D721Med (cell line): ENCODE measurements at regions not wholly inside any gene's neighbourhood (a gene's known extent, or its start where the extent isn't known, plus 50 kb on each side); places are given as distances from the start of the nearest gene placed in this dataset.
"Not testable (repeated sequence)": the region's sequence is repeated elsewhere in the genome, so short reads cannot be mapped to it uniquely, and the experiment has no call there.

ENCODE experiments used
- DNase-seq: peaks from one replicate; pipeline ENCODE4 v3.0.0; 2011; ENCODE audit warnings: low spot score; ENCODE audit not compliant: insufficient read length
- FAIRE-seq: peaks from 2 replicates; lab custom pipeline; 2011; peaks lifted over from hg19 to GRCh38; lab: Jason Lieb, UNC
- TF ChIP-seq, protein P1 (sequence below): IDR thresholded peaks from 2 replicates; pipeline ENCODE4 v1.5.1; 2012; ENCODE audit warnings: mild to moderate bottlenecking, control low read depth; ENCODE audit not compliant: insufficient read depth; ENCODE audit errors: missing control alignments

DNA sequence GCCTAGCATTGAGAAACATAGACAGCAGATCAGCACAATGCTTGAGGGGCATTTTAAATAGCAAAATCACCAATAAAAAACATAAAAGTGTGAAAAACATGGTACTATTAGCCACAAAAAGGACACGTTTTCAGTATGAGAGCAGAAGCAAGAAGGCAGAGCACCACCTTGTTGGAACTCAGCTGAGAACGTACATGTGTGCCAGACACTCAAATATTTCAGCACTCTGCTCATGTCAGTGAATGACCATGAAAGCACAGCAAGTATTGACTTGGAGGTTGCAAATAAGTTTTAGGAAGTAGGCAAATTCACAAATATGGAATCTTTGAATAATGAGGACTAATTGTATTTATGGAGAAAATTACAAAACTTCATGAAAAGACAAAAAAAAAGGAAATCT is 193.4 kb upstream of the PKN2 start:
- DNase-seq (no peak), FAIRE-seq (no peak)
- TF ChIP-seq, protein P1, sequence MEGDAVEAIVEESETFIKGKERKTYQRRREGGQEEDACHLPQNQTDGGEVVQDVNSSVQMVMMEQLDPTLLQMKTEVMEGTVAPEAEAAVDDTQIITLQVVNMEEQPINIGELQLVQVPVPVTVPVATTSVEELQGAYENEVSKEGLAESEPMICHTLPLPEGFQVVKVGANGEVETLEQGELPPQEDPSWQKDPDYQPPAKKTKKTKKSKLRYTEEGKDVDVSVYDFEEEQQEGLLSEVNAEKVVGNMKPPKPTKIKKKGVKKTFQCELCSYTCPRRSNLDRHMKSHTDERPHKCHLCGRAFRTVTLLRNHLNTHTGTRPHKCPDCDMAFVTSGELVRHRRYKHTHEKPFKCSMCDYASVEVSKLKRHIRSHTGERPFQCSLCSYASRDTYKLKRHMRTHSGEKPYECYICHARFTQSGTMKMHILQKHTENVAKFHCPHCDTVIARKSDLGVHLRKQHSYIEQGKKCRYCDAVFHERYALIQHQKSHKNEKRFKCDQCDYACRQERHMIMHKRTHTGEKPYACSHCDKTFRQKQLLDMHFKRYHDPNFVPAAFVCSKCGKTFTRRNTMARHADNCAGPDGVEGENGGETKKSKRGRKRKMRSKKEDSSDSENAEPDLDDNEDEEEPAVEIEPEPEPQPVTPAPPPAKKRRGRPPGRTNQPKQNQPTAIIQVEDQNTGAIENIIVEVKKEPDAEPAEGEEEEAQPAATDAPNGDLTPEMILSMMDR = no peak

DNA sequence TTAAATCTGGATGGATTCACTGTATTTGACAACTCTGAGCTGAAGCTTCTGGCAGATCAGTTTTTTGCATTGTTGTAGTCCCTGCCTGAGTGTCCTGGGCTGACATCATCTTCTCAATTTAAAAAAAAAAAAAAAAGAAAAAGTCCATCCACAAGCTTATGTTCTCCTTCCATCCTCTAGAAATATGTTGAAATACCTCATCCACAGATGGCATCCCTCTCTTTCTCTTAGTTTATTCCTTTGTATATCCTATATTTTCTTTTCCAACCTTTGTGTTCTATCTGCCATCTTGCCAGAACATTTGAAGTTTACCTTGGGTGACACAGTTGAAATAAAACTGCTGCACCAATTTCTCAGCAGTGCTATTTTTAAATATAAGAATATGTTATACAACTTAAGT is 184.4 kb upstream of the PKN2 start:
- DNase-seq (no peak), FAIRE-seq (no peak)
- TF ChIP-seq, protein P1 = no peak

DNA sequence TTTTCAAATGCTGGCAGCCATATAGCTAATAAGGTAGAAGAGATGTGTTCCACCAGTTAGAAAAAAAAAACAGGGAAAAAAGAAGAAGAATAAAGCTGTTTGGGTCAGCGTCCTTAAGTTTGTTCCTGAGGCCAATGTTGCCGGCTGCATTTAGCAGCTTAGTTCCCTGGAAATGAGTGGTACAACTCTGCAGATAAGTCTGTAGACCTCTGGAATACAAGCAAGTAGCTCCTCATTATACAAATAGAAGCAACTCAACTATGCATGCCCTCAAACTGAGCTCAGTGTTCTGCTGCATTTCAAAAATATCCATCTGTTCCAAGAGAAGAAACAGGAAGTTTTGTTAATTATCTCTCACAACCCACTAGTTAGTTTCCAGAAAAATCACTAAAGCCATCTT is 181.2 kb upstream of the PKN2 start:
- FAIRE-seq = no peak
- TF ChIP-seq, protein P1 = no peak
- no peak for DNase-seq

DNA sequence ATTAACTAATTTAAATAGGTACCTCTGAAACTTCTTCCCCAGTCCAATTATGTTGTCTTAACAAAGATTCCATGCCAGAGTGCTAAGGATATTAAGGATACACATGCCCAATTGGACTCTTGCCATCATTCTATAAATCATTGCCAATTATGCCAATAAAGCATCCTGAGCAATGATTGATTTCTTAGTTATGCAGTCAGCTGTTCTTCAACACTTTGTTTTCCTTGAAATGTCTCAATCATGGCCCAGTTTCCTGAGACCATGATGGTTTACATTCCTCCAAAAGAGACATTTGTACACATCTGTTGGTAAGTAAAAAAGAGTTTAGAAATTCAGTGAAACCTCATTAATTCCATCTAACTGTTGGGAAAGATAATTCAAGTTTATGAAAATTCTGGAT is 180.4 kb upstream of the PKN2 start:
- TF ChIP-seq, protein P1 = no peak
- no peak for FAIRE-seq
- no peak for DNase-seq

DNA sequence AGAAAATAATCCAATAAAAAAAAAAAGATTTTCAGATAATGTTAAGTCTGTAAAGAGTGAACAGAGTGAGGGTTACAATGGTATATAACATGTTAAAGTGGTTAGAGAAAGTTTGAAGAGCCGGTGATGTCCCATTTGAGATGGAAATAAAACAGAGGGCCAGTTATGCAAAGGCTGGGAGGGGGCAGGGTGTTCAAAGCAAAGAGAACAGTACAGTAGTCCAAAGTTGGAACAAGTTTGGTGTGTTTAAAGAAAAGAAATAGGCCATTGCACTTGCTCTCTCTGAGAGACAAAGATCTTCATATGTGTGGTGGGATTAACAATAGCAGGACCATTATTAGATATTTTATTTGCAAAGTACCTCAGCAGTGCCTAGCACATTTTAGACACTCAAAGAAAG is 179.5 kb upstream of the PKN2 start:
- TF ChIP-seq, protein P1 = no peak
- no peak for DNase-seq
- no peak for FAIRE-seq

DNA sequence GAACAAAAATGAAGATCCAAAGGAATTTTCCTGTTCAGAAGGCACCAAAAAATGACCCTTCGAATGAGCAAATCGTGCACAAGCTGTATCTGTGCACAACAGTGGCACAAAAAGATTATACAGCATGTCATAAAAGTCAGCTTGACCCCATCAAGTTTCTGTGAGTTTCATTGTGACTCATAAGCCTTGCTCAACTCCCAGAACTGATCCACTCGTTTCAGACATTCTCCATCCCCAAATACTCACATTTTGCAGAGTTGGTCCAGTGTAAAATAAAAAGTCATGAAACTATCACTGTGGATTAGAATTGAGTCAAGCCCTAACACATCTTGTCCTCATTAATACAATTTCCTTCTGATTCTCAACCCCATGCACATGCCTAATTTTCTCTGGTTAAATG is 174.7 kb upstream of the PKN2 start:
- TF ChIP-seq, protein P1 = no peak
- no peak for FAIRE-seq
- no peak for DNase-seq

DNA sequence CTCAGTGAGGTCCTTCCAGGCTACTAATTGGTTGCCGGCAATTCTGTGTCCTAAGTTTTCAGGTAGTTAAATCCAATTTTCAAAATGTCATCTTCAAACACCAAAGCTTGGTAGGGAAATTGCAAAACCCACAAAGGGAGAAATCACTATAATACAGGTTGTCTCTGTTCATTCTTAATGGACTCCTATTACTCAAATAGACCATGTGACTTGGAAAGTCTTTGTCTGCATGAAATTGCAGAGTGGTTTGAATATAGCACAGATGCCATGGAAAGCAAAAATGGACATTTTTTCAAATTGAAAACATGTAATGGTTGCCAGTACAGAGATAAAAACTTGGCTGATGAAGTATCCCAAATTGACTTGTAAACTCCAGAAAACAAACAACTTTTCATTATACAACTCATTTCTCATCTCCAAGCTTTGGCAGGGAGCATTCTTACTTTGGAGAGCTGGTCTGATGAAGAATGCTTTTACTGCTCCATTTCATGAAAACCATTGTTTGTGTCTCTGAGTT is 169.5 kb upstream of the PKN2 start:
- TF ChIP-seq, protein P1 = no peak

DNA sequence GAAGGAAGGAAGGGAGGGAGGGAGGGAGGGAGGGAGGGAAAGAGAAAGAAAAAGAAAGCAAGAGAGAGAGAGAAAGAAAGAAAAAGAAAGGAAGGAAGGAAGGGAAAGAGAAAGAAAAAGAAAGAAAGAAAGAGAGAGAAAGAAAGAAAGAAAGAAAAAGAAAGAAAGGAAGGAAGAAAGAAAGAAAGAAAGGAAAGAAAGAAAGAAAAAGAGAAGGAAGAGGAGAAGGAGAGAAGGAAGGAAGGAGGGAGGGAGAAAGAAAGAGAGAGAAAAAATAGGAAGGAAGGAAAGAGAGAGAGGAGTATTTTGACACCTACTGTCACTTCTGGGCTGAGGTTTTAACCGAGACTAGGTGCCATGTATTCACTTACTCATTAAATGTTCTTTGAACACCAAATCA is 166.6 kb upstream of the PKN2 start:
- not testable (repeated sequence) for DNase-seq, FAIRE-seq

More for the DNA sequence above, 169.5 kb upstream of the PKN2 start:
- FAIRE-seq = no peak
- no peak for DNase-seq
